Breast epithelium (tissue), 3 donors: ENCODE measurements at regions not wholly inside any gene's neighbourhood (a gene's known extent, or its start where the extent isn't known, plus 50 kb on each side); places are given as distances from the start of the nearest gene placed in this dataset.

Source experiments
- CTCF ChIP-seq, 3 donors: fragments of 450-650 bp; IDR thresholded peaks; one replicate each; pipeline ENCODE4 v1.5.1; 2016 to 2017; ENCODE audit warnings: antibody characterized with exemption in 3 of 3, mild to moderate bottlenecking in 3 of 3, moderate library complexity in 3 of 3
- POLR2A ChIP-seq: fragments of 450-650 bp; IDR thresholded peaks from one replicate; pipeline ENCODE4 v1.6.1; 2016; ENCODE audit warnings: antibody characterized with exemption, mild to moderate bottlenecking, moderate library complexity
- POLR2AphosphoS5 ChIP-seq, 3 donors: sonication (generic); formaldehyde crosslinking; IDR thresholded peaks; one replicate each; pipeline ENCODE4 v1.6.1; 2017; ENCODE audit warnings: antibody characterized with exemption in 3 of 3

GRCh38 chr3:80357761-80358160 lies 590.0 kb upstream of the ROBO1 start:
- TF ChIP-seq CTCF (IDR thresholded peaks at IDR 0.05) = no peak
- TF ChIP-seq POLR2AphosphoS5 (IDR thresholded peaks at IDR 0.05) = no peak
- no peak for TF ChIP-seq POLR2A
